Renal cortical epithelial cell (primary cell): ENCODE measurements at regions not wholly inside any gene's neighbourhood (a gene's known extent, or its start where the extent isn't known, plus 50 kb on each side); places are given as distances from the start of the nearest gene placed in this dataset.

Experiments
- DNase-seq: peaks from one replicate; pipeline ENCODE4 v3.0.0-alpha.2; 2011; ENCODE audit warnings: low read depth

GRCh38 chr12:90260136-90260535, 551.5 kb upstream of the ATP2B1 start:
- DNase-seq = no peak

DNA sequence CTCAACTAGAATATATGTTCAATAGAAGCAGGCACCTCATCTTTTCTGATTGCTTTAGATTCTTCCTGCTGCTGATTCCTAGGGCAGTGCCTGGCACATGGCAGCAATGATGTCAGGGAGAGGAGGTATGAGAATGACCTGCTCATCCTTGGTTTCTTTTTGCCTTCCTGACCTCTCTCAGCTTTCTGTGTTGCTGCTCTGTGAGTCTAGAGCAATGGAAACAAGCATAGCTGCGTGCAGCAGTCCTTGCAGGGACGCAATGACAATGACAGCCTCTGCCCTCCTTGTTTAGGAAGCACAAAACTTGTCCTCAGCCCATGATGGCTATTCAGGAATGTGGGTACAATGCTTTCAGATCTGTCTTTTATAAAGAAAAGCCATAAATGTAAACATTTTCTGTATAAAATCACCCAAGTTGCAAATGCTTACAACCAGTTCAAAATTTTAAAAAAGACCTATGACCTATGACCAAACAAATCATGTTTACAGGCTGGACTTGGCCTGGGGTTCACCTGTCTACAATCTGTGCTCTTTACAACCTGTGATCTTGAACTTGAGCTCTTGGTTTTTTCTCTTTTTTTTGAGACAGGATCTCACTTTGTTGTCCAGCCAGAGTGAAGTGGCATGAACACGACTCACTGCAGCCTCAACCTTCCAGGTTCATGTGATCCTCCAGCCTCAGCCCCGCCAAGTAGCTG, 549.4 kb upstream of the ATP2B1 start:
- DNase-seq = no peak

DNA sequence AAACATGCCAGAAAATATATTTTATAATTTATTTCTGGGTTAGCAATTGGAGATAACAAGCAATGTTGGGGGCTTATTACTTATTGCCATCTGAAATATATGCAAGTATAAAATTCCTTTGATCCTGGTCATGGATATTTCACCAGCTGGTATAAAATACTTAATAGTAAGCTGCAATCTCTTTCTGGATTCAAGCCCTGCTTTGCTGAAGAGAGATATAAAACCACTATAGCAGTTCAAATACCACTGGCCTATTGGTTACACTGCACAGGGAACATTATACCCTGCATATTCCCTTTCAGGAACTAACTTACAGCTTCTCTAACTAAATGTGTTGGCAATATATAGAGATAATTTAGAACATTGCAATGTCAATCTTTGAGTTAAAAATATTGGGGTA, 546.2 kb upstream of the ATP2B1 start:
- DNase-seq = no peak

DNA sequence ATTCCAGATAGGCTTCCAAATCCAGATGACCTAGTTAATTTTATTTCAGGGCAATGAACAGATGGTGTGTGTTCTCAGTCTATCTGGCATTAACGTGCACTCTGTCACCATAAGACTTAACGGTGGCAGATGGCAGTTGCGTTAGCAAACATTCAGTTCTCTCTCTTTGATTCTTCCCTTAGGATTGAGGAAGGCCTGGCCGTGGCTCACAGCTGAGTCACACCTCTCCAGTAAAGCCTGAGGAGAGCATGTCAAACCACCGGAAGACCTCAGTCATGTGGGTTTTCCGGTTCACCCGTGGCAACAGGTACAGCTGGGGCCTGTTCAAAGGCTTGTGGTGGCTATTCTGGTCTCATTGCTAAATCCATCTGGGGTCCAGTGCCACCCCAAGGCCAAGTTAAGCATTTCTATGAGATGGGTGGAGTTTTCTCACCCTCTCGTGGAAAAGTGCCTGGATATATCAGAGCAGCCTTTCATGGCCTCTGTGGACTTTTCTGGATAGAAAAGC, 545.1 kb upstream of the ATP2B1 start:
- DNase-seq = peak; percentile 97

DNA sequence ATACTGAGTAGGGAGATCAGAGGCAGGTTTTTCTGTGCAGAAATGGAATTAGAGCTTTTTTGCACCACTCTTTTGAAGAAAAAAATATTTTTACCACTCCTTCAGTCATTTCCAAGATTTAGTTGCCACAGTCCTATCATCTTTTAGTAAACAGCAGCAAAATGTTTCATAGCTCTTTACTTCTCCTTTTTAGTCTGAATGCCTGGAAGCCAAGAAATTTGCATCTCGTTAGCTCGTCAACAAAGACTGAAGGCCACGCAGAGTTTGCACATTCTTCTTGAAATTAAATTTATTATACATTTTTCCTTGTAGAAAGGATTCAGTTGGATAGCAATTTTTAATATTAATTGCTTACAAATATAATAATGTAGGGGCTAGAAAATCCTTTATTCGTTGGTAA, 544.5 kb upstream of the ATP2B1 start:
- DNase-seq = no peak

GRCh38 chr12:90250766-90251165, 542.1 kb upstream of the ATP2B1 start:
- no peak for DNase-seq

DNA sequence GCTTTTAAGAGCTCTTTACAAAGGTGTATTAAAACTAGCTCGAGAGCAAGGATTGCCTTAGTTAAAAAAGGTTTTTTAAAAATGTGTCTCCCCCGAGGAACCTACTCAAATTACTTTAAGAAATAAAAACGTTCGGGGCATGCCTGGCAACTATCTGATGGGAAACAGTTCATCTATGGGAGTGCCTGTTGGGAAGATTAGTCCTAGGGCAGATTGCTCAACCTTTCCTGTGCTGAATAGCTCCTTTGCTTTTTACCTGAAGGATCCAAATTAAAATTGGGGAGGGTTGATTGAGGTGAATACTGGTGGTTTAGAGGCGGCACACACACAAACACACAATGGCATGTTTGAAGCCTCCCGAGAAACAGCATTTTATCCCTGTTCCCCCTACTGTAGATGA, 541.4 kb upstream of the ATP2B1 start:
- no peak for DNase-seq

- no peak for DNase-seq
Observed at GRCh38 chr12:90246688-90247087, 538.0 kb upstream of the ATP2B1 start.

DNA sequence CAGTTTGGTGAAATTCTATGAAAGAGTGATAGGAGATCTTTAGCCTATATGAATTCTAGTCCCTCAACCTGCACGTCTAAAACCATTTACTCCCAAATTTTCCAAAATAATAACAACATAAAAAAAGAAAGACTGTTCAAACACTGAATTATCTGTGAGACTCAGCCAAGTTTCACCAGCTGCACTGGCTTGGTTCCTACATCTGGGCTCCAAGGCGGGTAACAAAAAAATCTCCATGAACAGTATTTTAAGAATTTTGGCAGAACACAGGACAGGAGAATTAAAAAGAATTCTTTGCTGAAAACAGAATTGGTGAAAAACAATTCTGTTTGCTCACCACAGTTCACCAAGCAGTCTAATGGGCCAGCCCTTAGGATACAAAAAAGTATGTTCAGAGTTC, 536.8 kb upstream of the ATP2B1 start:
- no peak for DNase-seq

DNA sequence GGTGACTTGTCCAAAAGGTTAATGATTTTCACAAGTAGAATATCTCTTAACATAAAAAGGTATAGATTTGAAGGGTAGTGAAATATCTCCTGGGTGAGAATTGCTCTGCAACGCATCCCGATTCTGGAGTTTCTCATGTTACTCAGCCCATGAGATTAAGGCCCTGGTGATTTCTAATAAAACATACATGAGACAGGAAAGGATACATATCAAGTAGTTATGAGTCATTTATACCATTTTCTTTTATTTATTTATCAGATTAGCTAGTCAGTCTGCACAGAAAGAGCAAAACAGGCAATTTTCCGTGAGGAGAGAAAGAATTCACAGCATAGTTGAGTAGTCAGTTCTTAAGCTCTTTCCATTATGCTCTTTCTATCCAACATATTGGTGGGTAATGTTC, 535.6 kb upstream of the ATP2B1 start:
- DNase-seq = no peak

DNA sequence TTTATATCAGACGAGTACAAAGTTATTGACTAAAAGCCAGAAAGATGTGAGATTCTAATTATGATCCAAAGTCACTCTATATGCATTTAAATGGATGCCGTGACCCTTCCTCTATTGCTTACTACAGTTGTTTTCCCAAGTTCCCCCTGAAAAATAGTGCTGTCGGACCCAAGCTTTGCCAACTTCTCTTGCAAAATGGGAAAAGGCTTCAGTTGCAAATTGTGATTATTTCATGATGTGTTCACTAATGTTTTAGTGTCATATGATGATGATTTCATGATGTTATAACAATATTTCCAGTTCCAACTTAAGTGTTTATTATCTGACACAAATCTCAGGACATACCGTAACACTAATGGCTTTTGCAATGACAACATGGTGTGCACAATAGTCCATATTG, 534.6 kb upstream of the ATP2B1 start:
- no peak for DNase-seq

DNA sequence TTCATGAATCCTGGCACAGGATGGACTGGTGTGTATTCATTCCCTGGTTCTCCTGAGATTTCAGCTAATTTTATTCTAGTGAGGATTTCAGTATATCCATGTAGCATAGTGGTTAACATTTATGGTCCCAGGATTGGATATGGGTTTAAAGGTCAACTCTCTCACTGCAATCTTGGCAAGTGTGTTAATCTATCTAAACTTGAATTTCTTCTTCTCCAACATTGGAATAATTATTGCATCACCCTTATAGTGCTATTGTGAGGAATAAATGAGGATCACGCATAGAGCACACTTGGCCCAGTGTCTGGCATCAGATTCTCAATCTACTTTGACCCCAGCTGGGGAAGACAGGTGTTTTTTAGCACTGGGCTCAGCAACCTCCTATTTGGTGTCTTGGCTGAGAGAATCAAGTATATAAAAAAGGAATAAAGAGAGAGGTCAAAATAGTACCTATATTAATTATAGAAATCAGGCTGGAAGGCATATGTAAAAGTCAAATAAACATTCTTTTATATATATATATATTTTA, 531.2 kb upstream of the ATP2B1 start:
- no peak for DNase-seq

DNA sequence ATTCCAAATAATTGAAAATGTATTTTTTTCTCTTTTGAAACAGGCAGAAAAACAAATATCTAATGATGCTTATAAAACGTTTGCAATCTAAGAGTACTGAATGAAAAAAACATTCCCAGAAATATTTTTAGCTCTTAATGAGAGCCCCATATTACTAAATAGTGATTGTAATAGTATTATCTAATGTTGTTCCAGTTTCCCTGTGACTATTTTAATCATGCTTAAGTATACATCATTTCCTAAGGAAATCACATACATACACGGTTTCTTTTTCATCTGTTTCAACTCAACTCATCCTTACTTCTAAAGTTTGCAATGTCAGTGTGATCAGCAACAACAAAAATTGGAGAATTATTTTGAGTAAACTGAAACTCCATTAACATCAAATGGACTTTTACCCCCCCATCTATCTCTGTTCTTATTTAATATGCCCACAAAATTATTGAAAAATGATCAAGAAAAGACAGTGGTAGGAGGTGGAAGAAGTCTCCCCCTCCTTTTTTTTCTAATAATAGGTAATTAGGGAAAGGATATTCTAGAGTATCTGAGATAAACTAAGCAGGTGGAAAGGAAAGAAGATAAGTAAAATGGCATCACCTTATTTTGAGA, 530.1 kb upstream of the ATP2B1 start:
- no peak for DNase-seq

DNA sequence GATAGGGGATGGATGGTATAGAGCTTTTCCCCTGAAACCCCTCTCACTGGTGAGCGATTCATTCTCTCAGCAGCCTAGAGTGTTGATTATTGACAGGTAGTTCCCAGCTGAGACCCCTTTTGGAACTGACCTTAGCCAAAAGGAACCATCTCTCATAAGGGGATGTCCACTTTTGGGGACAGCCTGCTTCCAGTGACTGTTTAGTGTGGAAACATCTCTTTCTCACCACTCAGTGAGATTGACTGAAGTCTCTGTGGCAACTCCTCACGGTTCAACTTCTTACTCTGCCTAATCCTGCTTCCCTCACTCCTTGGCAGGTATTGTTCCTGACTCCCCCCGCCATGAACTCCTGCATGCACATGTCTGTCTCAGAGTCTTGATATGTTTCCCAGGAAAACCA, 529.2 kb upstream of the ATP2B1 start:
- no peak for DNase-seq

DNA sequence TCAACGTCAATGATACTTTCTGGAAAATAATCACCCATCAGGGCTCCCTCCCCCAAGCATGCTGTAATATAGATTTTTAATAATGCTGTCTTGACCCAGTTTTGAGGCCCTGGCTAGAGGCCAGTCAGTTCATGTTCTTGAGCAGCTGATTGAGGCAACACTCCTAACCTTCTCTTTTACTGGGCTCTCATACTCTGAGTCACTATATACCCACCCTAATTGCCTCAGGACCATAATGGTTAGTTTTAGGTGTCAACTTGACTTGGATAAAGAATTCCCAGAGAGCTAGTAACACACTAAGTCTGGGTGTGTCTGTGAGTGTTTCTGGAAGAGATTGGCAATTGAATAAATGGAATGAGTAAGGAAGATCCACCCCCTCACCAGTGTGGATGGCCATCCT, 527.0 kb upstream of the ATP2B1 start:
- DNase-seq = peak; percentile 72

GRCh38 chr12:90234472-90234871, 525.8 kb upstream of the ATP2B1 start:
- no peak for DNase-seq

DNA sequence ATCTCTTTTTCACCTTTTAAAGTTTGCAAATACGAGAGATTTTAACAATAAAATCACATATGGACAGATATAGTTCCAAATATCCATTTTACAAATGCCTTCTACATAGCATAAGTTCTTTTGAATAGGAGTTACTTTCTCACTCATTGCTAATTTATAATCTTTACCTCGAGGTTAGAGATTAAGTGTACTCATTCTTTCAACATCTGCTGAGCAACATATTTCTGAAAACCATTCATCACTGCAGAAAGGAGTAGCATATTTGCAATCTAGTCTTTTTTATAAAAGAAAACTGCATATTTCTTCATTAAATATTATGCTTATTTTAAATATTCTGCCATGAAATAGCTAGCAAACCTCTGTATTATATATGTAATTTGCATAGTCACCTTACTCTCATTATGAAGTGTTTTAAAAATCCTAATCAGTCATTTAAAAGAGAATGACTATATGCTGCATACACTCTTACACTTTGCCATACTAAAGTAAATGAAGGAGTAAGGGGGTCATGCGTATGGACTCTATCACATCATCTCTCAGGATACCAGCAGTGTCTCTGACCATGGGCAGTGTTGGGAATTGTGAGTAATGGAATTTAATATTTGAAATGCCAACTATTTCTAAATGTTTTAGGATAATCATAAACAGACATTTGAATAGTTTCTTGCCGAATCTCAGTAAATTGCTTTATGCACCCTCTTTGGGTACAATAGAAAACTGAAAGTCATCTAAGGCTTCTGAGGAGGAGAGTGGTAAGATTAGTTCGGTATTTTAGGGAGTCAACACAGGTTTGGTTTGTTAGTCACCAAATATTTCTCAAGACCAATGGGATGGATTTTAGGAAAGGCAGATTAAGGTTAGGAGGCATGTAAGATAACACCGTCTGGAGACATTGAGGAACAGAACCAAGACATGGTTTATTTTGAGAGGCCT, 524.8 kb upstream of the ATP2B1 start:
- no peak for DNase-seq

DNA sequence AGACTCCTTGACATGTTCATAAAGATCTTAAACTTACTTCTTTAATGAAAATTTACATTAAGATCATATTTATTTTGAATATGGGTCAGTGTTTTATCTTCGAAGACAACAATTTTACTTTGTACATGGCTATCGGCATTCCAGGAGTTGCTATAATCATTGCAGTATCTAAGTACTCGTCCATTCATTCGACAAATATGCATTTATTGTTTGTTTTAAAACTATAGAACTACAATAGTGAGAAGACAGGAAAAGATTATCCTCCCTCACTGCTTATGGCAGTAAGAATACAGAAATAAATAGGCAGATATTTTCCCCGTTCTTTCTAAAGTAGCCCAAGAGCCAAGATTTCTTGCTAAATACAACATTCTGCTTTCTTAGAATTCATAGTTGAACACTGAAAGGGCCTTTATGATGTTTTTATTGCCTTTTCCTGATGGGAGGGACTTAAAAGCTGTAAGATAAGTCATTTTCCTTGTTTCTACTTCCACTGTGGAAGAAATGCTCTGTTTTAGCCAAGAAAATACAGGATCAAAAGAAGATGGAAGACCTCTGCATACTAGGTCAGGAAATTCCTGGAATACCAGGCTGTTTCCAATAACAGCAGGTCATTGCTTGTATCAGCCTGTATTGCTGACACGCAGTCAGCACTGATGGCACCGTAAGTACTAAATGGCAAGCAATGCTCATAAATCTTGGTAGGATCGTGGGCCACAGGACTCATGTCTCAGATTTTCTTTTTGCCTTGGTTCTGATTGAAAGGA, 521.0 kb upstream of the ATP2B1 start:
- no peak for DNase-seq

DNA sequence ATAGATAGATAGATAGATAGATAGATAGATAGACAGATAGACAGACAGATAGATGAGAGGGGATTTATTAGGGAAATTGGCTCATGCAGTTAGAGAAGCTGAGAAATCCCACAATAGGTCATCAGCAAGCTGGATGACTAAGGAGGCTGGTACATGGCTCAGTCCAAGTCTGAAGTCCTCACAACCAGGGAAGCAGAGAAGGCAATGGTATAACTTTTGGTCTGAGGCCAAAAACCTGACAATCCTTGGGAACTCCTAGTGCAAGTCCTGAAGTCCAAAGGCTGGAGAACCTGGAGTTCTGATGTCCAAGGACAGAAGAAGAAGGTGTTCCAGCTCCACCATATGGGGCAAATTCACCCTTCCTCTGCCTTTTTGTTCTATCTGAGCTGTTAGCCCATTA, 517.6 kb upstream of the ATP2B1 start:
- DNase-seq = peak; percentile 47

DNA sequence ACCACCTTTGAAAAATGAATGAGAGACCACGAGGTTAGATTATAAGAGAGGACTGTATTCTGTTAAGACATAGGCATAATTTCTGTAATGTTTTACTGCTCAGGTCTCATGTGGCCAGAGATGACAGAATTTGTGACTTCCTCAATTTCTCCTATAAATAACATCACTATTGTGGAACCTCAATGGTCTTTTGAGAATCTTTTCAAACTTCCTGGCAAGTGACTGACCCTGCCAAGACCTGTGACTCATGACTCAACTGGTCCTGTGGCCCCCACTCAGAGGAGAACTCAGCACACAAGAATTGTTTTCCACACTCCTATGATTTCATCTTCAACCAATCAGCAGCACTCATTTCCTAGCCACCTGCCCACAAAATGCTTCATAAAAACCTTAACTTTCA, 508.2 kb upstream of the ATP2B1 start:
- peak; percentile 74 for DNase-seq

DNA sequence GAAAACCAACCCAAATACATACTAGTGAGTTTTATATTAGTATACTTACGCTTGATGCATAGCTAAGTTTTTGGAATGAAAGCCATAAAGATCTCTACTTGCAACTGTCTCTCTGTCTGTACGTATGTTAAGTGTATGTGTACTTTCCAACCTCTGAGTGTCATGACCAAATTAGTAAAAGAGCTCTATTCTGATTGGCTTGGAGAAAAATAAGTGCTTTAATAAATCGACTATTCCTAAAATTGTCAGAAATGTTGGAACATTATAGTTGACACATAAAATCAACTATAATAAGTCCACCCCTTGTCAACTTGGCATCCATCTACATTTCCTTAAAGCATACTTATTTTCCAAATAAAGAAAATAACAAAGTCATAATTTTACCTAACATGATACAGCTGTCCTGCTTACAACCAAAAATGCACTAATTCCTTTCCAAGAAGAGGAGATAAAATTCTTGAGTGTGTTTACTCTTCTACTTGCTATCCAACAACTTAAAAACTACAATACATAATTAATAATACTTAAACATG, 507.4 kb upstream of the ATP2B1 start:
- DNase-seq = no peak
